Liver (tissue), 8 donors: ENCODE measurements at regions not wholly inside any gene's neighbourhood (a gene's known extent, or its start where the extent isn't known, plus 50 kb on each side); places are given as distances from the start of the nearest gene placed in this dataset.

Experiments used
- DNase-seq: peaks from one replicate; pipeline ENCODE4 v3.0.0-alpha.2; 2017; ENCODE audit warnings: low spot score
- H3K27ac ChIP-seq, 2 donors: one replicate each; pipeline ENCODE4 v1.7.0; 2013; ENCODE audit warnings: inconsistent platforms in 2 of 2, low read length in 2 of 2, control low read depth in 1 of 2, low read depth in 1 of 2, mild to moderate bottlenecking in 1 of 2
- H3K27me3 ChIP-seq, 4 donors: one replicate each; pipeline versions ENCODE4 v1.6.1 to v1.7.0; 2013; ENCODE audit warnings: low read length in 3 of 4, inconsistent platforms in 1 of 4, mild to moderate bottlenecking in 1 of 4, moderate library complexity in 1 of 4; ENCODE audit not compliant: control insufficient read depth in 4 of 4, insufficient read depth in 4 of 4
- H3K36me3 ChIP-seq, 4 donors: one replicate each; pipeline versions ENCODE4 v1.6.1 to v1.7.0; 2013; ENCODE audit warnings: low read length in 3 of 4, mild to moderate bottlenecking in 3 of 4, low read depth in 1 of 4, moderate library complexity in 1 of 4; ENCODE audit not compliant: control insufficient read depth in 4 of 4, insufficient read depth in 3 of 4
- H3K4me1 ChIP-seq, 4 donors: one replicate each; pipeline versions ENCODE4 v1.6.1 to v1.7.0; 2013; ENCODE audit warnings: low read length in 3 of 4, mild to moderate bottlenecking in 3 of 4, moderate library complexity in 1 of 4; ENCODE audit not compliant: control insufficient read depth in 4 of 4, insufficient read depth in 4 of 4
- H3K4me3 ChIP-seq, 3 donors: one replicate each; pipeline versions ENCODE4 v1.6.1 to v1.7.0; 2013; ENCODE audit warnings: low read length in 3 of 3, control low read depth in 1 of 3, low read depth in 1 of 3, mild to moderate bottlenecking in 1 of 3
- H3K9ac ChIP-seq, 2 donors: one replicate each; pipeline ENCODE4 v1.7.0; 2013; ENCODE audit warnings: low read length in 2 of 2, mild to moderate bottlenecking in 2 of 2, moderate library complexity in 2 of 2, control low read depth in 1 of 2, low read depth in 1 of 2
- H3K9me3 ChIP-seq, 4 donors: one replicate each; pipeline versions ENCODE4 v1.6.1 to v1.7.0; 2013; ENCODE audit warnings: low read length in 3 of 4; ENCODE audit not compliant: control insufficient read depth in 4 of 4
- CTCF ChIP-seq: fragments of 150-350 bp; IDR thresholded peaks from 2 replicates; pipeline ENCODE4 v1.5.1; 2017; ENCODE audit warnings: improper control_type of control experiment, low read depth, low read length; ENCODE audit not compliant: missing input control
- EGR1 ChIP-seq, 2 donors: IDR thresholded peaks; 2 replicates each; pipeline ENCODE4 v1.6.1; 2016 to 2018; ENCODE audit warnings: antibody characterized with exemption in 2 of 2, low read depth in 2 of 2
- FOXA1 ChIP-seq: IDR thresholded peaks from 2 replicates; pipeline ENCODE4 v1.6.1; 2016; ENCODE audit warnings: antibody characterized with exemption
- FOXA2 ChIP-seq: IDR thresholded peaks from 2 replicates; pipeline ENCODE4 v1.6.1; 2016; ENCODE audit warnings: antibody characterized with exemption
- GABPA ChIP-seq, 2 donors: IDR thresholded peaks in 1 of 2; conservative IDR thresholded peaks in 1 of 2; 2 replicates each; pipeline ENCODE4 v1.6.1; 2016; ENCODE audit warnings: antibody characterized with exemption in 2 of 2, mild to moderate bottlenecking in 1 of 2, moderate library complexity in 1 of 2
- HNF4A ChIP-seq, 2 donors: conservative IDR thresholded peaks; 2 replicates each; pipeline ENCODE4 v1.6.1; 2016; ENCODE audit warnings: antibody characterized with exemption in 2 of 2, mild to moderate bottlenecking in 2 of 2
- HNF4G ChIP-seq: IDR thresholded peaks from 2 replicates; pipeline ENCODE4 v1.6.1; 2016; ENCODE audit warnings: antibody characterized with exemption
- JUND ChIP-seq, 2 donors: IDR thresholded peaks; 2 replicates each; pipeline ENCODE4 v1.6.1; 2016; ENCODE audit warnings: antibody characterized with exemption in 2 of 2
- NR2F2 ChIP-seq: IDR thresholded peaks from 2 replicates; pipeline ENCODE4 v1.6.1; 2016; ENCODE audit warnings: antibody characterized with exemption
- REST ChIP-seq: IDR thresholded peaks from 2 replicates; pipeline ENCODE4 v1.6.1; 2016; ENCODE audit warnings: antibody characterized with exemption, mild to moderate bottlenecking
- RXRA ChIP-seq, 2 donors: IDR thresholded peaks; 2 replicates each; pipeline ENCODE4 v1.6.1; 2017 to 2018; ENCODE audit warnings: antibody characterized with exemption in 2 of 2, mild to moderate bottlenecking in 1 of 2
- YY1 ChIP-seq: IDR thresholded peaks from 2 replicates; pipeline ENCODE4 v1.6.1; 2016; ENCODE audit warnings: antibody characterized with exemption, mild to moderate bottlenecking
- ZBTB33 ChIP-seq: IDR thresholded peaks from 2 replicates; pipeline ENCODE4 v1.6.1; 2016; ENCODE audit warnings: antibody characterized with exemption
- WGBS: extraction: QIAGEN DNeasy Blood & Tissue Kit; methylation state at CpG from one replicate; pipeline ENCODE4 v1.1.7; 2013; 5-methylcytosine and 5-hydroxymethylcytosine counted together
- donor health status: healthy.
- donor health status: healthy.
- donor health status: healthy.
- donor health status: healthy.
- donor health status: healthy.

- peaks cover 0 to 2% (median 0%) of the 10 kb centered on the region in 4 donors for H3K27me3 ChIP-seq
- no peaks in the 10 kb centered on the region for H3K9me3 ChIP-seq
- TF ChIP-seq ZBTB33: no peak
- TF ChIP-seq RXRA (IDR thresholded peaks at IDR 0.05): no peak
- TF ChIP-seq NR2F2: no peak
- TF ChIP-seq FOXA1: no peak
- no peak for TF ChIP-seq JUND (IDR thresholded peaks at IDR 0.05)
- no peak for TF ChIP-seq GABPA (IDR thresholded peaks at IDR 0.05 in 1 of 2, conservative IDR thresholded peaks at IDR 0.05 in 1 of 2)
- TF ChIP-seq HNF4G: no peak
- TF ChIP-seq FOXA2: no peak
- TF ChIP-seq YY1: no peak
- no peak for TF ChIP-seq HNF4A (conservative IDR thresholded peaks at IDR 0.05)
- no peak overlapping the region for H3K4me3 ChIP-seq
- H3K27ac ChIP-seq: no peak overlapping the region
- DNase-seq: no peak
- no peaks in the 10 kb centered on the region for H3K4me1 ChIP-seq
- no peaks in the 10 kb centered on the region for H3K36me3 ChIP-seq
- no peak overlapping the region for H3K9ac ChIP-seq
- WGBS: 91% methylated on average over 4 of the region's 4 CpGs
Measured at GRCh38 chr7:121525155-121525819, 129.2 kb upstream of the FAM3C start.

- Histone ChIP-seq H3K36me3 (no peaks in the 10 kb centered on the region), H3K9ac (no peak overlapping the region), H3K4me3 (no peak overlapping the region), H3K27ac (no peak overlapping the region), H3K4me1 (no peaks in the 10 kb centered on the region), H3K27me3 (peaks cover 0 to 2% (median 0%) of the 10 kb centered on the region in 4 donors), H3K9me3 (no peaks in the 10 kb centered on the region)
- 86% methylated on average over 3 of the region's 3 CpGs for WGBS
- TF ChIP-seq RXRA (IDR thresholded peaks at IDR 0.05): no peak
- no peak for TF ChIP-seq HNF4G
- no peak for TF ChIP-seq FOXA1
- no peak for TF ChIP-seq FOXA2
- no peak for TF ChIP-seq YY1
- TF ChIP-seq JUND (IDR thresholded peaks at IDR 0.05): no peak
- no peak for TF ChIP-seq REST
- TF ChIP-seq ZBTB33: no peak
- TF ChIP-seq CTCF: no peak
- no peak for TF ChIP-seq EGR1 (IDR thresholded peaks at IDR 0.05; ENCODE audit: low read depth in 2 of 2)
- no peak for DNase-seq
Measured at GRCh38 chr7:121521711-121522400, 125.7 kb upstream of the FAM3C start.
